Astrocyte of the spinal cord (primary cell): ENCODE measurements at regions not wholly inside any gene's neighbourhood (a gene's known extent, or its start where the extent isn't known, plus 50 kb on each side); places are given as distances from the start of the nearest gene placed in this dataset.

Source experiments
- DNase-seq: peaks from one replicate; pipeline ENCODE4 v3.0.0; 2011; ENCODE audit warnings: low read depth, low spot score
- H3K4me3 ChIP-seq: 2 replicates; pipeline ENCODE4 v1.5.1; 2011; ENCODE audit warnings: low read depth, mild to moderate bottlenecking, low read length, moderate library complexity
- CTCF ChIP-seq: IDR thresholded peaks from 2 replicates; pipeline ENCODE4 v1.5.1; 2012; ENCODE audit warnings: low read depth, mild to moderate bottlenecking, low read length, inconsistent platforms
- in situ Hi-C: cut with HindIII; loops from 2 replicates; pipeline ENCODE4 v1.10.0; 2017; ENCODE audit warnings: low sequenced_read_pairs

DNA sequence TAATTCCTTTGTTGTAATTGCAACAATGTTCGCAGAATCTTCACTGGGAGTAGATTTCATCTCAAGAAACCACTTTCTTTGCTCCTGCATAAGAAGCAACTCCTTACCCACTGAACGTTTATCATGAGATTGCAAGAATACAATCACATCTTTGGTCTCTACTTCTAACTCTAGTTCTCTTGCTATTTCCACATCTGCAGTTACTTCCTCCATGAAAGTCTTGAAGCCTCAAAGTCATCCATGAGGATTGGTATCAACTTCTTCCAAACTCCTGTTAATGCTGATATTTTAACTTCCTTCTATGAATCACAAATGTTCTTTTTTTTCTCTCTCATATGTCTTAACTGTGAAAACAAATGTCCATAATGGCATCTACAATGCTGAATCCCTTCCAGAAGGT is 118.6 kb upstream of the RAB4A start:
- in situ Hi-C loops: no loop called here

DNA sequence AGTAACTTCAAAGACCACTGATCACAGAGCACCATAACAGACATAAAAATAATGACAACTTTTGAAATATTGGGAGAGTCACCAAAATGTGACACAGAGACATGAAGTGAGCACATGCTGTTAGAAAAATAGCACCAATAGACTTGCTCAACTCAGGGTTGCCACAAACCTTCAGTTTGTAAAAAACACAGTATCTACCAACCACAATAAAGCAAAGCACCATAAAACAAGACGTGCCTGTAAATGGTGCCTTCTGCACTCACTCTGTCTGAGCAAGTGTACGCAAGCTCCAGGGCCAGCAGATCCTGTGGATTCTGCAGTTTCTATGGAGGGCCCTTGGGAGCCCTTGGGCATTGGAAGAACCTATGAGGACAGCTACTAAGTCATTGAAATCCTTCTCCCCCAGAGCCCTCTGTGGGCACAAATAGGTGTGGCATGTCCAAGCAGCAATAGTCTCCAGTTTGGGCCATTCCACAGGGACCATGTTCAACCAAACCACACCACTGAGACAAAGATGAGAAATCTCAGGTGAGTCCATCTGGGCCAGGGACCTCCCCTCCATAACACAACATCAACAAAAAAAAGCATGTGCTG is 116.9 kb upstream of the RAB4A start:
- no peak for TF ChIP-seq CTCF
- in situ Hi-C loops: no loop called here
- no peak overlapping the region for H3K4me3 ChIP-seq
- no peak for DNase-seq

More for the DNA sequence above, 118.6 kb upstream of the RAB4A start:
- TF ChIP-seq CTCF: no peak
- no peak overlapping the region for H3K4me3 ChIP-seq
- no peak for DNase-seq

DNA sequence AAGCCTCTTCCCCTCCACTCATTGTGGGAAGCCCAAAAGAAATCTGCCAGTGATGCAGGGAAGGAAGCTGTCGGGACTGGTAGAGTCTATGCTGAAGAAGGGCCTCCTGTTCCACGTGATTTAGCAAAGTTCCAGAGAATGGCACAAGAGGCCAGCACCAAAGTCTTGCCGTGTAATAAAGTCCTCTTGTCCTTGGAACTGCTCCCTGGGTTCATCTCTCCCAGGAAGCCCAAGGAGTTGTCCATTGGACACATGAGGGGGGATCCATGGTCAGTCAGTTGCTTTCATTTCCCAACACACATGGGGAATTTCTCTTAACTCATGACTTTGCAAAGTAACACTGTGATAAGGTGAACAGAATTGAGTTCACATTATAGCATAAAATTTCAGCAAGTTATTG is 116.1 kb upstream of the RAB4A start:
- TF ChIP-seq CTCF: no peak

GRCh38 chr1:229155472-229155871 is 115.4 kb upstream of the RAB4A start:
- H3K4me3 ChIP-seq: no peak overlapping the region
- in situ Hi-C loops: no loop called here
- DNase-seq: no peak
- no peak for TF ChIP-seq CTCF

More for the DNA sequence above, 116.1 kb upstream of the RAB4A start:
- no peak for DNase-seq
- H3K4me3 ChIP-seq: no peak overlapping the region
- in situ Hi-C loops: no loop called here

GRCh38 chr1:229156872-229157271 is 114.0 kb upstream of the RAB4A start:
- peak; percentile 24 for TF ChIP-seq CTCF
- in situ Hi-C loops: no loop called here
- DNase-seq: no peak
- H3K4me3 ChIP-seq: no peak overlapping the region

DNA sequence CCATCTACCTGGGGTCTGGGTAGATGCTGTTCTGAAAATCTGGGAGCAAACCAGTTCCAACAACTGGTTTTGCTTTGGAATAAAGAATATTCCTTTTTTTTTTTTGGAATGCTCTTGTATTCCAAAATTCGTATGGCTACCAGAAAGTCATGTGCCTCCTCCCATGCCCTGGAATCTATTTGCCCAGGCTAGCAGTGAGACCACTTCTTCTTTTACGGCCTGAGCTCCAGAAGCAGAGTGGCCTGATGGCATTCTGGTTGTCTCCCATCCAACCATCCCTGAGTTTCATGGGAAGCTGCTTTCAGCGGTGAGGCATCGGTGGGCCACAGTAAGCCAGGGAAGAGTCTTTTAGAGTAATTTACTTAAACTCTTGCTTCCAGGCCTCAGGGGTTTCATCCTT is 113.4 kb upstream of the RAB4A start:
- DNase-seq: no peak
- no peak for TF ChIP-seq CTCF
- H3K4me3 ChIP-seq: no peak overlapping the region
- in situ Hi-C loops: no loop called here
